GM19455 (cell line): ENCODE measurements at regions not wholly inside any gene's neighbourhood (a gene's known extent, or its start where the extent isn't known, plus 50 kb on each side); places are given as distances from the start of the nearest gene placed in this dataset.
"Not testable (repeated sequence)": the region's sequence is repeated elsewhere in the genome, so short reads cannot be mapped to it uniquely, and the experiment has no call there.

ENCODE experiments used
- ATAC-seq: cut with Tn5 transposase; IDR thresholded peaks from one replicate; pipeline ENCODE4 v1.9.1; 2021; ENCODE audit not compliant: unreplicated experiment

DNA sequence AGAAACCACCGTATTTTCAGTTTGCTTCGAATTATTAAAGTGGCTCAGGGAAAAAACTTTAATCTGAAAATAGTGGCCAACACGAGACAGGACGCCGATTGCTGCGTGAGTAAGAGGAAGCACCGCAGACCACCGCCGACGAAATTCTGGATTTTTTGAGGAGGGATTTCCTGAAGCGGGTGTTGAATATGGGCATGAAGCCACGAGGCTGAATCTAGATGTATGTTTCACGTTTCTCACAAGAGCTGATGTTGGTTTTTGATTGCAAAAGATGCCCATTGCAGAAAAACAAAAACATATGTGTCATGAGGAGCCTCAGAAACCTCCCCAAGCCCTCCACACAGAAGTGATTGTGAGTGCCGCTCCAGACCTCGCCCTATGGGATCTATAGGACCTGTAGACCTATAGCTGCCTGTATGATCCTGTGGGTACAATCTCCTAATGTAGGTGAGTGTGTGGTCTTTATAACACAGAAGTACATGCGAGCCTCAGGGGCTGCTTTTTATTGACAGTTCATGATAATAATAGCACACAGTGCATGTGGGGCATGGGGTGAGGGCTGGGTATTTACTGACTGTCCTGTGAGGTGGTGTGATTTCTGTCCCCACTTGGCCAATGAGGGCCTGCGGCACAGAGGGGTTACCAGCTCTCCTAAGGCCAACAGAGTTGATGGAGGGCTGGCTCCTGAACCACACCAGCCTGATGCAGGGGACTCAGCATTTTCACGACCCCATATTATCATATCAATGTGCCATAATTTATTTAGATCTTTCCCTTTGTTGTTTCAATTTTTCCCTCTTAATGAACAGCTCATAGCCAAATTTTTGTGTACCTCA is 243.9 kb downstream of the DLL1 start:
- no peak for ATAC-seq

DNA sequence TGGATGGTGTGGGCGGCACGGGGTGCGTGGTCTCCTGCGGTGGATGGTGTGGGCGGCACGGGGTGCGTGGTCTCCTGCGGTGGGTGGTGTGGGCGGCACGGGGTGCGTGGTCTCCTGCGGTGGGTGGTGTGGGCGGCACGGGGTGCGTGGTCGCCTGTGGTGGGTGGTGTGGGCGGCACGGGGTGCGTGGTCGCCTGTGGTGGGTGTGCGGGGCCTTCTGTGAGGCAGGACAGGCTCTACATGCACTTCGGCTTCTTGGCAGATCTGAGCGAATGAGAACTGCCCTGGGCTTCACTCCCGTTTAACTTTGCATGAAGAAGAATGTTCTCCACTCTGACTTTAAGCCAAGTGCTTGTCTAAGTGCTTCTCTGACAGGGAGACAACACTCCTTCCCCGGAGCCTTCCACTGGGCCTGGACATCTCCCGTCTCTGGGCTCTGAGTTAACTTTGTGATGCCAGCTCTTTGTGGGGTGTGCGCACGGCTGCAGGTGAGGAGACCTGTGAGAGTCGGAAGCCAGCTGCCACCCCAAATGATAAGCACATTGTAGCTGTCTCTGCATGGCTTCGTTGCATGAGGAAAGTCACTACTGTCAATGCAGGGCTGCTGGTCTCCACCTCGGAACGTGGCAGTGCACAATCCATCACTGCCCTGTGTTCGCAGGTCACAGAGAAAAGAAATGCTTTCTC is 244.8 kb downstream of the DLL1 start:
- no peak for ATAC-seq

DNA sequence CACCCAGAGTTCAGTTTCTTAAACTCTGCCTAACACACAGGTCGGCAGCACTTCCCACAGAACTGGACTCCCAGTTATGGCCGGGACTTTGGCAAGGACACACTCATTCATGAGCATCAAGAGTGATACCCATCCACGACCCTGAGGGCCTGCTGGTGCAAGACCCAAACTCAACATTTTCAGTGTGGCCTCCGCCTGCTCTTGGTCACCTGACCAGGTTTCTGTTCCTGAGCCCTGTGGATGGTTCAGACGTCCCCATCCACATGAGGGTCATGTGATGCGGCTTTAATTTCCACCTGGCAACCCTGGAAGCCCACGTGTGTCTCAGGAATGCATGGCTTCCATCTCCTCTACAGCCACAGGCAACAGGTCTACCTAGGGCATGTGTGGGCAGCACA is 245.3 kb downstream of the DLL1 start:
- no peak for ATAC-seq

DNA sequence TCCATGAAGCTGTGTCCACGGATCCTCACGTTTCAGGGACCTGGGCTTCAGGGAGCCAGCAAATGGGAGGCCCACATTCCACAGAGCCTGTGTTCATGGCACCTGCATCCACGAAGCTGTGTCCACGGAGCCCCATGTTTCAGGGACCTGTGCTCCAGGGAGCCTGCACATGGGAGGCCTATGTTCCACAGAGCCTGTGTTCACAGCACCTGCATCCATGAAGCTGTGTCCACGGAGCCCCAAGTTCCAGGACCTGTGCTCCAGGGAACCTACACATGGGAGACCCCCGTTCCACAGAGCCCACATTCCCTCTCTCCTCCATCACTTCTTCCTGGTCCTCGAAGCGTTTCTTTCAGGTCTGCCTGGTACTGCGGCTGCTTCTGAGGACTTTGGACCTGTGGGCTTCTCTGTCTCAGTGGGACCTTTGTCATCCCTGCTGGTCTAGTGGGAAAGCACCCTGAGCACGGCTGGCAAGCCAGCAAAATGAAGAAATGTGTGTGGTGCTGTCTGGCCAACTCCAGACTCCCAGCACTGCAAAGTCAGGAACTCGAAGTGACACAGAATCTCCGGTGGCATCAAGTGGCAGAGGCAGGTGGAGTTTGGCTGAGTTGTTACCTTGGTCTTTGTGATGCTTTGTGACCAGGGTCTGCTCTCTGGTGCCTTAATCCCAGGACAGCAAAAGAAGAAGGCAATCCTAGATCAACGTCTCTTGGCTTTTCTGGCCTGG is 245.9 kb downstream of the DLL1 start:
- ATAC-seq = no peak

DNA sequence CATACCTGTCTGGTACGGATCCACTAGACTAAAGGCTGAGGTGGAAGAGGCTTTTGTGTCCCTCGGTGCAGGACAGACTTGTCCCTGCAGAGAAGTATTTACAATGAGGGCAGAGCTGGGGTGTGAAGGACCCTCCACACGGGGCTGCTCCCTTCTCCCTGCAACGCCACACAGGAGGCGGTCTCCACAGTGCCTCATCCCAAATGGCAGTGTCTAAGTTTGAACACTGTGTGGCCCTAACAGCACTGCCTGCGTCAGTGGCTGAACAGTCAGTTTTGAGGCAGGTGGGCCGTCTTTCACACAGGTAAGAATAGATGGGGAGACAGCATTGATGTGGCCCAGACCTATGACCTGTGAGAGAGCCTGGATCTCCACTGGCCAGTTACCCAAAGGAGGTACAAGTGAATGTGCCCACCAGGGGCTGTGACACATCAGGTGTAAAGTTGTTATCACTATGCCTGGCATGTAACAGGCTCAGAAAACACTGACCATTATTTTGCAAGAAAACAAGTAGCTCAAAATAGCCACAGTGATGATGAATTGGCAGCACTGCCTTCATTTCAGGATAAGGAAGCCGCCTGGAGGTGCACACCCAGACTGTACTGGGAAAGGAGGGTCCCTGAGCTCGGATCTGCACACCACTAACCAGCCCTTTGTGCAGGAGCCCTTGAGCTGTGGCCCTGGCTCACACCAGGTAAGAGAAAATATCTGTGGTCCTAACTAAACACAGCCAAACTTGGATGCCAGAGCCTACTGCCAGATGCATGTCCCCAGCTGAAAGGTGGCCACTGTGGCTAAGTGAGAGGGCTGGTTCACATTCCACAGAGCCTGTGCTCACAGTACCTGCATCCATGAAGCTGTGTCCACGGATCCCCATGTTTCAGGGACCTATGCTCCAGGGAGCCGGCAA is 246.7 kb downstream of the DLL1 start:
- ATAC-seq = no peak

DNA sequence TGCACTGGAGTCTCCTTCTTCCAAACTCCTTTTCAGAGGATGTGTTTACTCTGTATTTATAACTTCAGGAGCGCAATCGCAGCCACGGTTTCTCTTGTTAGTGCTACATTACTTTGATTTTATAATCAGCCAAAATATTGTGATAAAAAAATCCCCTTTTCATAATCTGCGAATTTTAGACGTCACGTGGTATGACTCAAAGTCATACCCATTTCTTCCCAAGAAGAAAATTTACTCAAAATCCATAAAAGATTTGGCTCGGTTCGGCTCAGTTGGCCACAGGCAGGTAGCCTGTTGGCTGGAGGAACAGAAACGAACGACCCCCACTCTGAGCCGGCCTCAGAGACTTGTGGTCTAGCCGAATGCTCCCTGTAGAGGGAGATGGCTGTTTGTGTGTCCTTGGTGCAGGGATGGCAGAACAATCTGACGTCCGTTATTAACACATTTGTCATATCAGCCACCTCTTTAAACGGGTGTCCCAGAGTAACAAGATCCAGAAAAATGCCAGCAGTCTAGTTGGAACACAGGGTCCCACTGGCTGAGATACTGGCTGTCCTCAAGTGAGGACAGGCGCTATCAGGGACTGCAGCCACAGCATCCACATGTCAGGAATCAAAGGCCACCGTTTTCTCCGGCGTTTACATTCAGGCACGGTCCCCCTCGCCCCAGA is 247.6 kb downstream of the DLL1 start:
- no peak for ATAC-seq

DNA sequence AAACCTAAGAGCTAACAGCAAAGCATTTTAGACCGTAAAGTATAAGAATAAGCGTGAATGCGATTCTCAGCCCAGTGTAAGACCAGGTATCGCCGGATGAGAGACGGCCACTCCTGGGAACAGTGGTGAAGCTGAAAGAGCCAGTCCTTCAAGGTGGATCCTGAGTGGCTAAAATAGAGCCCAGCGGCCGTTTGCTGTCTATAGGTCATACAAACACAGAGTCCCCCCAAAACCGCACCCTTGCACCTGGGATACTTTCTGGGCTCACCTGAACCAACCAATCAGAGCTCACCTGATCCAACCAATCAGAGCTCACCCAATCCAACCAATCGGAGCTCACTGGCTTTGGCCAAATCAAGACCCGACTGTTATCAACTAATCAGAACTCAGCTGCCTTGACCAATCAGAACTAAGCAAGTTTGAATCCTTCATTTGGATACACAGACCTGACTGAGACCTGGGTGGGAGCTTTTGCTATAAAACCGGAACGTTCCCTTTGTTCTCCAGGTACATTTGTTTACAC is 248.2 kb downstream of the DLL1 start:
- ATAC-seq = no peak

DNA sequence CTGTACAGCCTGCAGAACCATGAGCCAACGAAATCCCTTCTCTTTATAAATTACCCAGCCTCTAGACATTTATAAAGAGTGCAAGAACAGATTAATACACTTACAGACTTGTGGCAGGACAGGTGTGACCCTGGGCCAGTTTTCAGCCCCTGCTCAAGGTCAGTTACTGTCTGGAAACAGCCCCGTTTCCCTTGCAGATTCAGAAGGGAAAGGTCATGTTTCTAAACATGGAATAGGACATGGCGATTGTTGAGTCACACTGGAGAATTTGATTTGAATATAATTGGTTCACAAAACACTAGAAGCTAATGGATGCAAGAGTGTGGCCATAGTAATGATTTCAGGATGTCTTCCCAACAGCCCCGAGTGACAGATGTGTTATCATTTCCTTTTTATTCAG is 248.8 kb downstream of the DLL1 start:
- ATAC-seq = no peak

DNA sequence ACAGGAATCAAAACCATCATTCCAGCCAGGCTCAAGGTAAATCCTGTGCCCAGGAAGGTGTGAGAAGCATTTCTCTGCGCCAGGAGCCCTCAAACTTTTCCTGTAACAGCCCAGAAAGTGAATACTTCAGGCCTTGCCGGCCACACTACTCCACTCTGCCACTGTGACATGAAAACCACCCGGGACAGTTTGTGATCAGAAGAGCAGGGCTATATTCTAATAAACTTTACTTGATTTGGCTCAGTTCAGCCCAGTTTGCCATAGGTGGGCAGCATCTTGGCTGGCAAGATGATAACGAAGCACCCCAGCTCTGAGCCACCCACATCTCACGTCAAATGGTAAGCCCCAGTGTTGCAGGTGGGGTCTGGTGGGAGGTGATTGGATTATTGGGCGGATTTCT is 249.4 kb downstream of the DLL1 start:
- no peak for ATAC-seq

DNA sequence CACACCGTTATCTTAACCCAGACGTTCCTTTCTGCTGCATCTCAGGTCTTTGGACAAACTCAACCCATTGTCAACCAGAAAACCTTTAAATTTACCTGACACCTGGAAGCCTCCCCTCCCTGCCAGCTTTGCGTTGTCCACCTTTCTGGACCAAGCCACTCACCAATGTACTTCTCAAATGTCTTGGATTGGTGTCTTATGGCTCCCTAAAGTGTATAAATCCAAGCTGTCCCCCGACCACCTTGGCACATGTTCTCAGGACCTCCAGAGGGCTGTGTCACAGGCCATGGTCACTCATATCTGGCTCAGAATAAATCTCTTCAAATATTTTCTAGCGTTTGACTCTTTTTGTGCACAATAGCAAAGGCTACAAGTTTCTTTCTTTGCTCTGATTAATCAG is 250.0 kb downstream of the DLL1 start:
- no peak for ATAC-seq

DNA sequence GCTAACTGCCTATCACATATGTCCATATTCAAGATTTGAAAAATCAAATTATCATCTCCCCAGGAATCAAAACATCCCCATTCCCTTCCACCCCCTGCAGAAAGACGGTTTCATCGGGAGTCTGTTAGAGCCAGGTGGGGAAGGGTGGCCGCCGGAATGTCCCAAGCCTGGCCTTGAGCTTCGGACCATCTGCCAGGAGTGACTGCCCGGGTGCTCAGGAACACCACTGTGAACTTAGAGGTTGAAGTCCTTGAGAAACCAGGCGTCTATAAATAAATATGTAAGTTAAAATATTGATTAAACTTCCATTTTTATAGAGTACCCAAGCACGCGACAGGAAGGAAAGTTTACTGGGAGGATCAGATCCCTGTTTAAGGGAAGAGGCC is 250.8 kb downstream of the DLL1 start:
- ATAC-seq = no peak

DNA sequence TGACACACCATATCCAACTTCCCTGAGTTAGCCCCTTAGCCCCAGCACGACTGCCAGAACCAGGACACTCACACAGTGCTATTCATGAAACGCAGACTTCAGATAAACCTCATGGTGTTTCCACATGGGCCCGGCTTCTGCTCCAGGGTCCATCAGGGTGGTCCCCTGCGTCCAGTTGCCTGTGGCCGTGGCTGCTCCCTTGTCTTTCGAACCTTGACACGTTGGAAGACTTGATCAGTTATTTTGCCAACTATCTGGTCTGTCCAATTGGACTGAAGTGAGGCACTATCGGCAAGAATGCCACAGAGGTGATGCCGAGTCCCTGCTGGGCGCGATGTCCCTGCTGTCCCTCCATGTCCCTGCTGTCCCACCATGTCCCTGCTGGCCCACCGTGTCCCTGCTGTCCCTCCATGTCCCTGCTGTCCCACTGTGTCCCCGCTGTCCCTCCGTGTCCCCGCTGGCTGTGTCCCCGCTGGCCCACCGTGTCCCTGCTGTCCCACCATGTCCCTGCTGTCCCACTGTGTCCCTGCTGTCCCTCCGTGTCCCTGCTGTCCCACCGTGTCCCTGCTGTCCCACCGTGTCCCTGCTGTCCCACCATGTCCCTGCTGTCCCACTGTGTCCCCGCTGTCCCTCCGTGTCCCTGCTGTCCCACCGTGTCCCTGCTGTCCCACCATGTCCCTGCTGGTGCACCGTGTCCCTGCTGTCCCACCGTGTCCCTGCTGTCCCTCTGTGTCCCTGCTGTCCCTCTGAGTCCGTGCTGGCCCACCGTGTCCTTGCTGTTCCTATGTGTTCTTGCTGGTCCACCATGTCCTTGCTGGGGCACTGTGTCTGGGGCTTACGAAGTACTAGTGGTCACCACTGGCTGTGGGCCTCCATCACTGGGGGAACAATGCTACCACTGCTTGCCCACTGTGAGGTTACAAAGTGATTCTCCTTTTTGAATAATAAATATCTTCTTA is 251.4 kb downstream of the DLL1 start:
- ATAC-seq = no peak

DNA sequence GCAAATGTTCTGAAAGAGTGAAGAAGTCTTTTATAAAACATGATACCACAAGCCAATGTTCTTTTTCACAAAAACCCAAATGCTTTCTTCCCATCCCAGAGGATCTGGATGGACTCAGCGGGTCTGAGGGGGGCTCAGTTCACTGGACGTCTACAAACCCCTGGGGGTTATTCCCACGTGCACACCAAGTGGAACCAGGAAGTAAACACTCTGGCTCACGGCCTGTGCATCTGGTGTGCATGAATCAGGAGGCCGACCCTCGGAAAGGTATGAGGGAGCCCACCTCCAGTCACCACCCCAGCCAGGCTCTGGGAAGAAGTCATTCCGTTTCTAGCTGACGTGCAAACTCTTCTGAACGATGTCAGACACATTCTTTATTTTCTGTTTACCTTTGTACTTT is 252.2 kb downstream of the DLL1 start:
- no peak for ATAC-seq

DNA sequence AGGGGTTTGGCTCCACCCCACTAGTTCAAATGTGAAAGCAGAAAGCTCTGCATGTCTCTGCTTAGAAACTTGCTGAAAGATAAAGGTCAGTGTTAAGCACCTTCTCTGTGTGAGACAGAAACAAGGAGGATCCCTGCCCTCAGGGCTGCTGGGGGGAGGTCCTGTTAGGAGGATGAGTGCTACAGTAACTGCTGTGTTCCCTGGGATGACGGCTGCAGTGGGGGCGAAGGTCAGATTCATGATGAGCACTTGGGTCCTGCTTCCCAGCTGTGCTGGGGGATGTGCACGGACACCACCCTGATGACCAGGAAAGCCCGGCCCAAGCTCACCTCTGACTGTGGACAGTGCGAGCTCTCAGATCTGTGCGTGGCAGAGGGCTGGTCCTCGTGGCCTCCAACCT is 252.6 kb downstream of the DLL1 start:
- ATAC-seq = no peak

DNA sequence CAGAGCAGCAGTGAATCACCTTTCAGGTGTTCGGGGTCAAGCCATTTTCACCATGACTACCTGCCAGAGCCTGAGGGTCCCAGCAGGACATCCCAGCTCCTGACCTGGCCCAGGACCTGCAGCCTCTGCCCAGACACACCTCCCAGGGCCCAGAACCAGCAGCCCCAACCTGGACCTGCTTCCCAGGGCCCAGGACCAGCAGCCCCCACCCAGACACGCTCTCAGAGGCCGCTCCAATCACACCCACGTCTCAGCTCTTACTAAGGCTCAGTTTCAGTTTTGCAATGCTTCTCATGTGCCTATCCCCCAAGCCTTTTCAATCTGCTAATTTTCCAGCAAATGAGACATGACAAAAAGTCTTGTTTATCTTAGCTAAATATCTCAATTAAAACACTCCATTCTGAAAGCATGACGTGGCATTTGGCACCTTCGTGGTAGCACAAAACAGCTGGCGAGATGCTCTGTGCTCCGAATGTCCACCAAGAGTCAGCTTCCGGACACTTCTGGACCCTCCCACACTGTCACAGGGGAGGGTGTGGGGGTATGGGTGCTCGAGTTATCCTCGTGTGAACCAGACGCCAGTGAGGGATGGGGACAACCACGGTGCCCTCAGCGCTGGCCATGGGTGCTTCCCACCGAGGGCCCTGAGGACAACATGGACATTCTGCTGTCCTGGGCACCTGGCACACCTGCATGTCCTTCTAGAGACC is 253.2 kb downstream of the DLL1 start:
- no peak for ATAC-seq

DNA sequence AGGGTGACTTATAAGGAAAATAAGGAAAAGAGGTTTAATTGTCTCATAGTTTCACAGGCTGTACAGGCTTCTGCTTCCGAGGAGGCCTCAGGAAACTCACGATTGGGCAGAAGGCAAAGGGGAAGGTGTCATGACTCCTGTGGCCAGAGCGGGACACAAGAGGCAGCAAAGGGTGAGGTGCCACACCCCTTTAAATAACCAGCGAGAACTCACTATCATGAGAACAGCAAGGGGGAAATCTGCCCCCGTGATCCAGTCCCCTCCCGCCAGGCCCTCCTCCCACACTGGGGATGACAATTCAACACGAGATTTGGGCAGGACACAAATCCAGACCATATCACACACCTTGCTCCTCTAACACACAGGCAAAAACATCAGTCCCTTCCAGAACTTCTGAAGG is 254.0 kb downstream of the DLL1 start:
- no peak for ATAC-seq

DNA sequence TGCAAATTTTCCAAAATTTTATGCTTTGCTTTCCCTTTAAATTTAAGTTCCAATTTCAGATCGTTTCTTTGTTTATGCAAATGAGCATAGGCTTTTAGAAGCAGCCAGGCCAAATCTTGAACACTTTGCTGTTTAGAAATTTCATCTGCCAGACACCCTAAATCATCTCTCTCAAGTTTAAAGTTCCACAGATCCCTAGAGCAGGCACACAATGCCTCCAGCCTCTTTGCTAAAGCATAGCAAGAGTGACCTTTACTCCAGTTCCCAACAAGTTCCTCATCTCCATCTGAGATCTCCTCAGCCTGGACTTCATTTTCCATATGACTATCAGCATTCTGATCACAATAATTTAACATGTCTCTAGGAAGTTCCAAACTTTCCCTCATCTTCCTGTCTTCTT is 254.5 kb downstream of the DLL1 start:
- ATAC-seq = not testable (repeated sequence)

DNA sequence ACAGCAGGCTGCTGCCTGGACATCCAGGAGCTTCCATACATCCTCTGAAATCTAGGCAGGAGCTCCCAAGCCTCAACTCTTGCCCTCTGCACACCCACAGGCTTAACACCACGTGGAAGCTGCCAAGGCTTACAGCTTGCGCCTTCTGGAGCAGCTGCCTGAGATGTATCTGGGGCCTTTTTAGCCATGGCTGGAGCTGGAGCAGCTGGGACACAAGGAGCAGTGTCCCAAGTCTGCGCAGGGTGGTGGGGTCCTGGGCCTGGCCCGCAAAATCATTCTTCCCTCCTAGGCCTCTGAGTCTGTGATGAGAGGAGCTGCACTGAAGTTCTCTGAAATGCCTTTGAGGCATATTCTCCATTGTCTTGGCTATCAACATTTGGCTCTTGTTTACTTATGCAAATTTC is 255.0 kb downstream of the DLL1 start:
- no peak for ATAC-seq
